ENCODE measurements at regions not wholly inside any gene's neighbourhood (a gene's known extent, or its start where the extent isn't known, plus 50 kb on each side); places are given as distances from the start of the nearest gene placed in this dataset.

GRCh38 chr3:102668247-102668646 lies 233.4 kb downstream of the ZPLD1 start:
- TF ChIP-seq PATZ1 (CRISPR knock-in tag; IDR thresholded peaks at IDR 0.05; ENCODE audit: borderline replicate concordance), result no peak
- TF ChIP-seq RARB (CRISPR knock-in tag; IDR thresholded peaks at IDR 0.05), result no peak
- no peak for TF ChIP-seq ZFP30 (CRISPR knock-in tag; IDR thresholded peaks at IDR 0.05)
- TF ChIP-seq ZNF565 (CRISPR knock-in tag; conservative IDR thresholded peaks at IDR 0.05; ENCODE audit: low read depth), result no peak
- no peak for TF ChIP-seq GLIS3 (CRISPR knock-in tag; IDR thresholded peaks at IDR 0.05)
- TF ChIP-seq ZFP3 (CRISPR knock-in tag; IDR thresholded peaks at IDR 0.05), result no peak
- TF ChIP-seq, protein P1, sequence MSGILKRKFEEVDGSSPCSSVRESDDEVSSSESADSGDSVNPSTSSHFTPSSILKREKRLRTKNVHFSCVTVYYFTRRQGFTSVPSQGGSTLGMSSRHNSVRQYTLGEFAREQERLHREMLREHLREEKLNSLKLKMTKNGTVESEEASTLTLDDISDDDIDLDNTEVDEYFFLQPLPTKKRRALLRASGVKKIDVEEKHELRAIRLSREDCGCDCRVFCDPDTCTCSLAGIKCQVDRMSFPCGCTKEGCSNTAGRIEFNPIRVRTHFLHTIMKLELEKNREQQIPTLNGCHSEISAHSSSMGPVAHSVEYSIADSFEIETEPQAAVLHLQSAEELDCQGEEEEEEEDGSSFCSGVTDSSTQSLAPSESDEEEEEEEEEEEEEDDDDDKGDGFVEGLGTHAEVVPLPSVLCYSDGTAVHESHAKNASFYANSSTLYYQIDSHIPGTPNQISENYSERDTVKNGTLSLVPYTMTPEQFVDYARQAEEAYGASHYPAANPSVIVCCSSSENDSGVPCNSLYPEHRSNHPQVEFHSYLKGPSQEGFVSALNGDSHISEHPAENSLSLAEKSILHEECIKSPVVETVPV (CRISPR knock-in tag; IDR thresholded peaks at IDR 0.05), result no peak
- TF ChIP-seq ISL1 (CRISPR knock-in tag; IDR thresholded peaks at IDR 0.05), result no peak
- no peak for TF ChIP-seq ZNF8 (CRISPR knock-in tag; IDR thresholded peaks at IDR 0.05)
